Neutrophil (primary cell): ENCODE measurements at regions not wholly inside any gene's neighbourhood (a gene's known extent, or its start where the extent isn't known, plus 50 kb on each side); places are given as distances from the start of the nearest gene placed in this dataset.

Experiments used
- H3K27ac ChIP-seq: fragments of 200-600 bp; sonication (generic); 2 replicates; pipeline ENCODE4 v1.5.1; 2016; ENCODE audit warnings: mild to moderate bottlenecking, moderate library complexity
- H3K27me3 ChIP-seq: fragments of 200-600 bp; sonication (generic); 2 replicates; pipeline ENCODE4 v1.6.0; 2016; ENCODE audit warnings: mild to moderate bottlenecking
- H3K36me3 ChIP-seq: fragments of 200-600 bp; sonication (generic); 2 replicates; pipeline ENCODE4 v1.5.1; 2017
- H3K4me1 ChIP-seq, 2 experiments: fragments of 200-600 bp in 1 of 2; sonication (generic) in 1 of 2; 1 replicate in 1 of 2; 2 replicates in 1 of 2; pipeline versions ENCODE4 v1.5.1 to v1.6.1; 2013 to 2016; ENCODE audit warnings: low read depth in 1 of 2, low read length in 1 of 2, mild to moderate bottlenecking in 1 of 2, moderate library complexity in 1 of 2; ENCODE audit not compliant: control insufficient read depth in 1 of 2, insufficient read depth in 1 of 2
- H3K4me3 ChIP-seq, 2 experiments: fragments of 200-600 bp in 1 of 2; sonication (generic) in 1 of 2; 1 replicate in 1 of 2; 2 replicates in 1 of 2; pipeline ENCODE4 v1.5.1; 2013 to 2016; ENCODE audit warnings: low read depth in 1 of 2, low read length in 1 of 2, mild to moderate bottlenecking in 1 of 2, moderate library complexity in 1 of 2
- H3K9me3 ChIP-seq: fragments of 200-600 bp; sonication (generic); 2 replicates; pipeline ENCODE4 v1.5.1; 2016
- CTCF ChIP-seq: fragments of 200-600 bp; sonication (generic); IDR thresholded peaks from 2 replicates; pipeline ENCODE4 v1.5.1; 2016; ENCODE audit warnings: antibody characterized with exemption

- no peaks in the 10 kb centered on the region for H3K4me1 ChIP-seq
- no peak overlapping the region for H3K4me3 ChIP-seq
- no peaks in the 10 kb centered on the region for H3K36me3 ChIP-seq
- H3K27ac ChIP-seq = no peak overlapping the region
- H3K9me3 ChIP-seq = no peaks in the 10 kb centered on the region
- no peaks in the 10 kb centered on the region for H3K27me3 ChIP-seq
- no peak for TF ChIP-seq CTCF
Measured at GRCh38 chr5:118646917-118647316, 341.4 kb downstream of the DTWD2 start.

- H3K27me3 ChIP-seq = no peaks in the 10 kb centered on the region
- TF ChIP-seq CTCF = no peak
- no peaks in the 10 kb centered on the region for H3K4me1 ChIP-seq
- H3K36me3 ChIP-seq = no peaks in the 10 kb centered on the region
- no peak overlapping the region for H3K4me3 ChIP-seq
- no peak overlapping the region for H3K27ac ChIP-seq
- H3K9me3 ChIP-seq = no peaks in the 10 kb centered on the region
Measured at GRCh38 chr5:118637947-118638670, 350.2 kb downstream of the DTWD2 start.

- Histone ChIP-seq H3K27me3 (no peaks in the 10 kb centered on the region), H3K27ac (no peak overlapping the region)
Measured at GRCh38 chr5:118628660-118629354, 359.5 kb downstream of the DTWD2 start.

GRCh38 chr5:118620233-118620632 is 368.1 kb downstream of the DTWD2 start:
- Histone ChIP-seq H3K4me3 (no peak overlapping the region), H3K27ac (no peak overlapping the region), H3K36me3 (no peaks in the 10 kb centered on the region), H3K9me3 (no peaks in the 10 kb centered on the region), H3K27me3 (no peaks in the 10 kb centered on the region), H3K4me1 (no peaks in the 10 kb centered on the region)
- TF ChIP-seq CTCF = no peak

More at GRCh38 chr5:118628660-118629354, 359.5 kb downstream of the DTWD2 start:
- Histone ChIP-seq H3K4me1 (no peaks in the 10 kb centered on the region), H3K36me3 (no peaks in the 10 kb centered on the region), H3K9me3 (no peaks in the 10 kb centered on the region), H3K4me3 (no peak overlapping the region)
- TF ChIP-seq CTCF = no peak

GRCh38 chr5:118619823-118620222 is 368.5 kb downstream of the DTWD2 start:
- no peaks in the 10 kb centered on the region for H3K9me3 ChIP-seq
- no peaks in the 10 kb centered on the region for H3K27me3 ChIP-seq
- H3K4me1 ChIP-seq = no peaks in the 10 kb centered on the region
- no peak for TF ChIP-seq CTCF
- H3K4me3 ChIP-seq = no peak overlapping the region
- H3K36me3 ChIP-seq = no peaks in the 10 kb centered on the region
- no peak overlapping the region for H3K27ac ChIP-seq
